Stomach (tissue), 4 donors: ENCODE measurements at regions not wholly inside any gene's neighbourhood (a gene's known extent, or its start where the extent isn't known, plus 50 kb on each side); places are given as distances from the start of the nearest gene placed in this dataset.

Experiments used
- POLR2A ChIP-seq, 4 donors: fragments of 450-650 bp; IDR thresholded peaks; one replicate each; pipeline ENCODE4 v1.6.1; 2016; ENCODE audit warnings: antibody characterized with exemption in 4 of 4, control low read depth in 2 of 4, mild to moderate bottlenecking in 1 of 4, moderate library complexity in 1 of 4
- TF ChIP-seq, protein P1 (sequence below), 7 experiments: fragments of 450-650 bp in 4 of 7; fragments of 200-600 bp in 3 of 7; sonication (generic) in 3 of 7; IDR thresholded peaks; one replicate each; pipeline ENCODE4 v1.5.1; 2016 to 2019; ENCODE audit warnings: antibody characterized with exemption in 7 of 7, control low read depth in 2 of 7, mild to moderate bottlenecking in 1 of 7

DNA sequence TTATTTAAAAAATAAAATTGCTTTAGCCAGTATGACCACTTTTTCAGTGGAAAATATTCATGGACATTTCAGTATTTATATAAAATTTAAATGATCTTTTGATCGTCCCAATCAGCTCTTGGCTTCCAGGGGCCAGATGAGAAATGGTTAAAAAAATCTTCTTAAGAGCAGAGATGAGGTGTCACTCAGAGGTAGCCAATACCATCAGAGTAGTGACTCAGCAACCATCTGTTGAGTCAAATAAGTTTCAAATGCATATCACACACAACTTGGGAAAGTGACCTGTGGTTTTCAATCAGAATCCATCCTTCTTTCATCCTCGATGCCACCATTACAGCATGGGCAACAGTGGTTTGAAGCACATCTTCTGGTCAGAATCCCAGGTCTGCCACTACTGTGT, 958.8 kb upstream of the NR2F2 start:
- TF ChIP-seq, protein P1, sequence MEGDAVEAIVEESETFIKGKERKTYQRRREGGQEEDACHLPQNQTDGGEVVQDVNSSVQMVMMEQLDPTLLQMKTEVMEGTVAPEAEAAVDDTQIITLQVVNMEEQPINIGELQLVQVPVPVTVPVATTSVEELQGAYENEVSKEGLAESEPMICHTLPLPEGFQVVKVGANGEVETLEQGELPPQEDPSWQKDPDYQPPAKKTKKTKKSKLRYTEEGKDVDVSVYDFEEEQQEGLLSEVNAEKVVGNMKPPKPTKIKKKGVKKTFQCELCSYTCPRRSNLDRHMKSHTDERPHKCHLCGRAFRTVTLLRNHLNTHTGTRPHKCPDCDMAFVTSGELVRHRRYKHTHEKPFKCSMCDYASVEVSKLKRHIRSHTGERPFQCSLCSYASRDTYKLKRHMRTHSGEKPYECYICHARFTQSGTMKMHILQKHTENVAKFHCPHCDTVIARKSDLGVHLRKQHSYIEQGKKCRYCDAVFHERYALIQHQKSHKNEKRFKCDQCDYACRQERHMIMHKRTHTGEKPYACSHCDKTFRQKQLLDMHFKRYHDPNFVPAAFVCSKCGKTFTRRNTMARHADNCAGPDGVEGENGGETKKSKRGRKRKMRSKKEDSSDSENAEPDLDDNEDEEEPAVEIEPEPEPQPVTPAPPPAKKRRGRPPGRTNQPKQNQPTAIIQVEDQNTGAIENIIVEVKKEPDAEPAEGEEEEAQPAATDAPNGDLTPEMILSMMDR (IDR thresholded peaks at IDR 0.05): no peak
- no peak for TF ChIP-seq POLR2A (IDR thresholded peaks at IDR 0.05)
